Stimulated activated CD8-positive, alpha-beta memory T cell treated with anti-CD3 and anti-CD28 coated beads, Interleukin-4, amount 100 ng/mL, for 48 hours (primary cell): ENCODE measurements at regions not wholly inside any gene's neighbourhood (a gene's known extent, or its start where the extent isn't known, plus 50 kb on each side); places are given as distances from the start of the nearest gene placed in this dataset.
"Not testable (repeated sequence)": the region's sequence is repeated elsewhere in the genome, so short reads cannot be mapped to it uniquely, and the experiment has no call there.

Source experiments
- DNase-seq: peaks from one replicate; pipeline ENCODE4 v3.0.0-alpha.2; 2020

- DNase-seq = no peak
These were observed 70.4 kb downstream of the TDRD15 start for GRCh38 chr2:21194147-21194546.

- no peak for DNase-seq
These were observed 71.1 kb downstream of the TDRD15 start for GRCh38 chr2:21194858-21195271.

- DNase-seq = no peak
These were observed 71.6 kb downstream of the TDRD15 start for GRCh38 chr2:21195326-21195725.

- DNase-seq = no peak
These were observed 74.9 kb downstream of the TDRD15 start for GRCh38 chr2:21198637-21199036.

- no peak for DNase-seq
These were observed 80.2 kb downstream of the TDRD15 start for GRCh38 chr2:21203976-21204375.

GRCh38 chr2:21214085-21214484, 90.3 kb downstream of the TDRD15 start:
- DNase-seq = not testable (repeated sequence)

GRCh38 chr2:21217442-21217841, 93.7 kb downstream of the TDRD15 start:
- DNase-seq = no peak

- no peak for DNase-seq
These were observed 97.2 kb downstream of the TDRD15 start for GRCh38 chr2:21220930-21221329.

- no peak for DNase-seq
These were observed 99.8 kb downstream of the TDRD15 start for GRCh38 chr2:21223618-21224017.

- no peak for DNase-seq
These were observed 104.5 kb downstream of the TDRD15 start for GRCh38 chr2:21228041-21228895.

- no peak for DNase-seq
These were observed 105.5 kb downstream of the TDRD15 start for GRCh38 chr2:21229302-21229701.

GRCh38 chr2:21230140-21230539, 106.4 kb downstream of the TDRD15 start:
- DNase-seq = no peak

- DNase-seq = no peak
These were observed 108.2 kb downstream of the TDRD15 start for GRCh38 chr2:21231985-21232384.

- no peak for DNase-seq
These were observed 109.4 kb downstream of the TDRD15 start for GRCh38 chr2:21233194-21233593.

GRCh38 chr2:21234001-21234400, 110.2 kb downstream of the TDRD15 start:
- DNase-seq = no peak

GRCh38 chr2:21234464-21235120, 110.8 kb downstream of the TDRD15 start:
- DNase-seq = no peak

- DNase-seq = not testable (repeated sequence)
These were observed 116.0 kb downstream of the TDRD15 start for GRCh38 chr2:21239749-21240148.

GRCh38 chr2:21244161-21244560, 120.4 kb downstream of the TDRD15 start:
- no peak for DNase-seq

- no peak for DNase-seq
These were observed 121.8 kb downstream of the TDRD15 start for GRCh38 chr2:21245565-21245964.

- no peak for DNase-seq
These were observed 125.6 kb downstream of the TDRD15 start for GRCh38 chr2:21249367-21249766.

- no peak for DNase-seq
These were observed 126.9 kb downstream of the TDRD15 start for GRCh38 chr2:21250673-21251072.

GRCh38 chr2:21251216-21251980, 127.6 kb downstream of the TDRD15 start:
- DNase-seq = no peak

GRCh38 chr2:21253311-21254027, 129.7 kb downstream of the TDRD15 start:
- no peak for DNase-seq
